Activated T-helper 1 cell treated with anti-CD3 and anti-CD28 coated beads, Interleukin-2, amount 50 U/mL, for 16 hours (primary cell): ENCODE measurements at regions not wholly inside any gene's neighbourhood (a gene's known extent, or its start where the extent isn't known, plus 50 kb on each side); places are given as distances from the start of the nearest gene placed in this dataset.
"Not testable (repeated sequence)": the region's sequence is repeated elsewhere in the genome, so short reads cannot be mapped to it uniquely, and the experiment has no call there.

Source experiments
- DNase-seq, 2 donors: peaks; one replicate each; pipeline ENCODE4 v3.0.0-alpha.2; 2020; ENCODE audit warnings: low read depth in 1 of 2, low spot score in 1 of 2

DNA sequence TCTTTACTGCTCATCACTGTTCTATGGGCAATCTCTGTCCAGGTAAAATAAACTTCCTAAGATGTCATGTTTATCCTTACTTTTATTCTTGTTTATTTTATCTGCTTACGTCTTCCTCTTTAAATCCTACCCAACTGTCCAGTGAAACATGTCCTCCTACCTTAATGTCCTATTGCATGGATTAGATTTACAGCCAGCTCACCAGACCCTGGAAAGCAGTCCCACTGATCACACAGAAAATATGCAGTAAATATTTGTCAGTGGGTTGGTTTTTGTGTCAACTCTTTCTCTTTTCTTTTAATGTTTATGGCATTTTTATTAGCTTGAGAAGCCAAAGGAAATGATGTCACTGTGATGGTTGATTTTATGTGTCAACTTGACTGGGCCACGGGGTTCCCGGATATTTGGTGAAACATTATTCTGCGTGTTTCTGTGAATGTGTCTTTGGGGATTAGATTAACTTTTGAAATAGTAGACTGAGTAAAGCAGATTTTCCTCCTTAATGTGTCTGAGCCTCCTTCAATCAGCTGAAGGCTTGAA is 258.3 kb downstream of the SRGAP2C start:
- no peak for DNase-seq

DNA sequence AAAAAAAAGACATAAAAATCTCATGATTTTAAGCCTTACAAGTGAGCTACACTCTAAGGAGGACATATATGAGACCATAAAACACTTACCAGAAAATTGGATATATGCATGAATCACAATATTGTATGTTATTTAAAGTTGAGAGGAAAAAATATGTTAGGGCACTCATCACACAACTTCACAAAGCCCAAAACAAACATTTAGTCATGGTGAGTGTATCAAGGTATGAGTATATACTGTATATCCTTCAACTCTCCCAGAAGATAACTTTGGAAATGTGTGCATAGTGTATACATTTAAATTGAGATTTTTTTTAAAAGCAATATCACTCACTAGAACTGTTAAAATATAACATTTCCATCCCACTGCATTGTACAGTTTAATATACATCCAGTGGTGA is 259.3 kb downstream of the SRGAP2C start:
- DNase-seq, result no peak

DNA sequence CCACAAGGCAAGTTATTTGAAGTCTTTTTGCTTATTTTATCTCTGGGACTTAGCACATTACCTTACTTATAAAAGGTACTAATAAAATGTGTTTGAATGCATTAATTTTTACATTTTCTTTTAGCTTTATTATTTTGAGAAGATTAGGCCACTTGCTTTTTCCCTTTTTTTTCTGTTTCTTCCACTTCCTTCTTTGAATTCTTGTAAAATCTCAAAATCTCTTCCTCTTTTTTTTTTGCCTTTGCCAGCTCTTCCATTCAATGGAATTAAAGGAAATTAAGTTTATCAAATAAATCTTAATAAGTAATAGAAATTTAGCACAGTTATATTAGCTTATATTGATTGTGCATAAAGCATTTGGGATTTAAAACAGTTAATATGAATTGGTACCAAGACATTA is 260.9 kb downstream of the SRGAP2C start:
- no peak for DNase-seq

DNA sequence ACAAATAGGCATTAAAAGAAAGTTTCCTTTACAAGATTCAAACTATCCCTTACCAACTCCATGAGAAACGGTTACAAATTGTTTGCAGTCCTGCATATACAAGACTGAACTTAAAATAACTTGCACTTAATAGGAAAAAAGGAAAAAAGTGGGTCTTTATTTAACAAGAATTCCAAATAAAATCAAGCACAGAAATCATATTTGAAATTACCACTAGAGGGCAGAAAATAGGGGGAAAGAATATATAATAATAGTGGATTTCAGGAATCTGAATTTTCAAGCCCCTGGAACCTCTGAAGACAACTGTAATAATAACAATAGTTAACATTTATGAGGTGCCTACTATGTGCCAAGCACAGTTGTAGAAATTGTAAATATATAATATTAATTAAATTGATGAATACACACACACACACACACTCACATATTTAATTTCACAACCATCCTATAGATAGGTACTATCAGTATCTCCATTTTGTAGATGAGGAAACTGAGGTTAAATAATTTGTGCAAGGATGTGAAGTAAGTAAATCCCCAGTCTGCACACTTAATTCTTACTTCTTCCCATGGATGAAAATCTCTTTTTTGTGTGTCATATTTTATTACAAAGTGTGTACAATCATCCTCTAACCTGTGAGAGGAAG is 262.6 kb downstream of the SRGAP2C start:
- not testable (repeated sequence) for DNase-seq

- DNase-seq, result not testable (repeated sequence)
These were observed 263.3 kb downstream of the SRGAP2C start for GRCh38 chr1:121448064-121448463.

DNA sequence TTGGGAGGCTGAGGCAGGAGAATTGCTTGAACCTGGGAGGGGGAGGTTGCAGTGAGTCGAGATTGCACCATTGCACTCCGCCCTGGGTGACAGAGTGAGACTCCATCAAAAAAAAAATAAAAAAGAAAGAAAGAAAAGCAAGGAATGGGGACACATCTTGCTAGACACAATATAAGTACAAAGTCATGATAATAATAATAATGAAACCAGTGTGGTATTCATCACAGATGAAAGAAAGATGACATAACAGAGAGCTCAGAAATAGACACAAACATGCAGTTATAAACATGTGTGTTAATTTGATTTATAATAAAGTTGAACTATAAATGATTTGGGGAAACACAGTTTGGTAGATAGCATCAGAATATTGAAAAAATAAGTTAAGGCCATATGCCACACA is 264.1 kb downstream of the SRGAP2C start:
- no peak for DNase-seq

- no peak for DNase-seq
These were observed 267.7 kb downstream of the SRGAP2C start for GRCh38 chr1:121452484-121452883.

DNA sequence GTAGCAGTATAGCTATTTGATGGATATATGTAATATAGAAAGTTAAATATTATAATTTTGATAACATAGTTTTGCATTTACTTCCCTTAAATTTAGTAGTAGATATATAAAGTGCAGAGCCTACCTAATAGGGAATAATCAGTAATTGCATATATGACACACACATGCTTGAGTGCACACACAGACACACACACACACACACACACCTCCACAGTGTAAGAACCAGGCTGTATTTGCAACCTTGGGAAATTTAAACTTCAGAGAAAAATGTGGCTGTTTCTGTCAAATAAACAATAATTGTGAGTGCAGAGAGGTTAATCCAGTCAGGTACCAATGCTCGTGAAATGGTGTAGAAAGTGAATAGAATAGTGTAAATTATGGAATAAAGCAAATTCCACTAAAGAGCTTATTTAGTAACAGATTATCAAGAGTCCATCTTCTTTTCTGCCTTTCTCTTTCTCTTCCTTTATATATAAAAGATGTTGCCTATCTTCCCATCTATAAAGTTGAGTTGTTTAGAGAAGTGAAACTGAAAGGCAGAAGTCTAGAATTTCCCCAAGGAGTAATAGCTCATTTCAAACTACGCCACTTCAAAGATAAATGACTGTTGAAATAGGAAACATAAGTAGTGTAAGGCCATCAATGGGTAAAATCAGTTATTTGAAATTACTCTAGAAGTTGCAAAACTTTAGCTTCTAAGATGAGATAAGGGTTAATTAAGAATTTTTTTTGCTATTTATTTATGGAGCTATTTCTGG is 273.7 kb downstream of the SRGAP2C start:
- no peak for DNase-seq

GRCh38 chr1:121459235-121459634 is 274.5 kb downstream of the SRGAP2C start:
- no peak for DNase-seq

- DNase-seq, result not testable (repeated sequence)
These were observed 284.6 kb downstream of the SRGAP2C start for GRCh38 chr1:121469395-121469794.

DNA sequence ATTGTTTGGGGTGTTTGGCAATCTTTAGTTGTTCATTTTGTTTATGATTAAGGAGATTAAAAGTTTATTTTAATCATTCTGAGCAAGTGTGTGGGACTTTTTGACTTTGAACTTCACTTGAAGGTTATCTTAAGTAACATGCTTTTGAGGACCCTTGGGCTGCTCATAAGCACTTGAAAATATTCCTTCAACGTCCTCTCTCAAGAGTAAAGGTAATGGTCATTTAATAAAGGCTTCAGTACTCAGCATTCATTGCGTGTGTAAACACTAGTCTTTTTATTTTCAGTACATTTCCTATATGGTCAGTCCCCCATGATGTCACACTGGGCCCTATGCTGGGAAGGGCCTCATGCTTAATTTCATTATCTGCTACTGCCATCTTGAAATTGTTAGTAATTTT is 285.6 kb downstream of the SRGAP2C start:
- DNase-seq, result not testable (repeated sequence)

DNA sequence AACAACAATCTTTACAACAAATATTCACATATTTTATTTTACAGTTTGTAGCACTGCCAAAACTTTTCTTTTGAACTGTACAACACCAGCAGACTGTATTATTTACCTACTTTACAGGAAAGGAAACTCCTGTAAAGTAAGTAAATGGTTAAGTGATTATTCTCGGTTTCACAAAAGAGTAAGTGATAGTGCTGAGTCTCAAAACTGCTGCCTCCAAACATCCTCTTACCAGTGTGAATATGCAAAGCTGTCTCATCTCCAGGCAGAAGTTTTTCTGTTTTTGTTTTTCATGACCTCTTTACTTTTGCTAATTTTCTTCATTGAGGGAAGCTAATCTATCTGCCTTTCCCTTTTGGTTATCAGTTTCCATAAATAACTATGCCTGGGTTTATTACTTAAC is 286.7 kb downstream of the SRGAP2C start:
- no peak for DNase-seq

GRCh38 chr1:121472017-121472416 is 287.2 kb downstream of the SRGAP2C start:
- no peak for DNase-seq

- no peak for DNase-seq
These were observed 298.5 kb downstream of the SRGAP2C start for GRCh38 chr1:121483234-121483633.

DNA sequence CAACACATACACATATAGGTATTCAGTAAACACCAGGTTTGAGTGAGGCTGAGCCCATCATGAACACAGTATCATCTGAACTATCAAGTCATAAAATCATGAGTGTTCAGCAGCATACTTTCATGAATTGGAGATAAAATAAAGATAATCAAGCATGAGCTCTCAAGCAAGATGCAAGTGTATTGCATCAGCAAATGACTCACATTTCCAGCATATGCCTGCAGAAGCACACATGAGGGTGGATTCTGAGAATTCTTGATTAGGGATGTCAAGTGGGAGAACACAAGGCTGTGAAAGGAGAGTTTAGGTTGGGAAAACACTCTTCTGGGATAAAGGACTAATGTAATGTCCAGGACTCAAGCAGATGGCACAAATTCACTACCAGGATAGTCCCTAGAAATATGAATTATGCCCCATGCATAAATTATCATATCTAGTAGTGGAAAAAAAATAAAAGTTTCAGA is 299.2 kb downstream of the SRGAP2C start:
- no peak for DNase-seq

GRCh38 chr1:121494796-121495195 is 310.0 kb downstream of the SRGAP2C start:
- not testable (repeated sequence) for DNase-seq

- DNase-seq, result not testable (repeated sequence)
These were observed 326.7 kb downstream of the SRGAP2C start for GRCh38 chr1:121511455-121511854.

DNA sequence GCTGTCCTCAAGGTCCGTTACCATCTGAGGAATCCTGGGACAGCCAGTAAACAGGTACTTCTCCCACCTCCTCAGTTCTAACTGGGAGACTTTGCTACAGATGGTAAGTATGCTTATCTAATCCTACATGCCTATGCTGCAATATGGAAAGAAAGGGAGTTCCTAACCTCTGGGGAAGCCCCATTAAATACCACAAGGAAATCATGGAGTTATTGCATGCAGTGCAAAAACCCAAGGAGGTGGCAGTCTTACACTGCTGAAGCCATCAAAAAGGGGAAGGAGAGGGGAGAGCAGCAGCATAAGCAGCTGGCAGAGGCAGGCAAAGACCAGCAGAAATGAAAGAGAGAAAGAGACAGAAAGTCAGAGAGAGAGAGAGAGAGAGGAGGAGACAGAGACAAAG is 327.1 kb downstream of the SRGAP2C start:
- DNase-seq, result not testable (repeated sequence)

DNA sequence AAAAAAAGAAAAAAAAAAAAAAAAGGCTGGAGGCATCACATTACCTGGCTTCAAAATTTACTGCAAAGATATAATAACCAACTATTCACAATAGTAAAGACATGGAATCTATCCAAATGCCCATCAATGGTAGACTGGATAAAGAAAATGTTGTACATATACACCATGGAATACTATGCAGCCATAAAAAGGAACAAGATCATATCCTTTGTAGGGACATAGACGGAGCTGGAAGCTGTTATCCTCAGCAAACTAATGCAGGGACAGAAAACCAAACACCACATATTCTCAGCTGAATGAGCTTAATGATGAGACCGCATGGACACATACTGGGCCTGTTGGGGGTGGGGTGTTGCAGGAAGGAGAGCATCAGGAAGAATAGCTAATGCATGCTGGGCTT is 330.5 kb downstream of the SRGAP2C start:
- DNase-seq, result no peak

- no peak for DNase-seq
These were observed 331.6 kb downstream of the SRGAP2C start for GRCh38 chr1:121516234-121516967.

DNA sequence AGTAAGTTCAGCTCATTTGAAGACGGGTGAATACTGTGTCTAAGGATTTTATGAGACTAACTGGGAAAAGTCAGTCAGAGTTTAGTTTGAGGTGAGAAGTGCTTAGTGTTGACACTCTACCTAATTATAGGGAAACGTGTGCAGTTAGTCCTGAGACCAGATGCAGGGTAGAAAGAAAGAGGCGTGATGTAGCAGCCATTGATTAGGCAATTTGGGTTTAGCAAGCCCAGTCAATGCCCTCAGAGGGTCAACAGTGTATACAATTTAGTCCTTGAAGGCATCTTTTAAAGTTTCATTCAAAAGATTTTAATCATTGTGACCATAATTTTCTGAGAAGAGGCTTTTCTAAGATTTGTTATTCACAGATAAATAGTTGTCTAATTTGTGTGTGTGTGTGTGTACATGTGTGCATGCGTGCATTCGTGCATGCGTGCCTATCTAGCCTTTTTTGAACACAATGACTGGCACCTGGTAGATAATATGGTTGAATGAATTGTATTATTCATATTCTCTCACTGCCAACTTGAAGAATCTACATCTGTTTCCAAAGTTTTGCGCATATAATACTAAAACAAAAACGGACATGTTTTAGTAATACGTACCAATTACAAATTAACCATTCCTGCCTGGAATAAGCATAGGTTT is 332.9 kb downstream of the SRGAP2C start:
- no peak for DNase-seq
